GM12878 (cell line): ENCODE measurements at regions not wholly inside any gene's neighbourhood (a gene's known extent, or its start where the extent isn't known, plus 50 kb on each side); places are given as distances from the start of the nearest gene placed in this dataset.

Source experiments
- BCLAF1 ChIP-seq: fragments of 450-650 bp; IDR thresholded peaks from 2 replicates; pipeline ENCODE4 v1.6.1; 2017; ENCODE audit warnings: antibody characterized with exemption, mild to moderate bottlenecking, moderate library complexity
- EP300 ChIP-seq, 2 experiments: fragments of 150-350 bp in 1 of 2; IDR thresholded peaks; 2 replicates each; pipeline ENCODE4 v1.6.1; 2011 to 2012; ENCODE audit warnings: low read depth in 2 of 2, low read length in 2 of 2, borderline replicate concordance in 1 of 2, improper control_type of control experiment in 1 of 2, inconsistent platforms in 1 of 2; ENCODE audit not compliant: control insufficient read depth in 1 of 2
- LARP7 ChIP-seq: fragments of 450-650 bp; IDR thresholded peaks from 2 replicates; pipeline ENCODE4 v1.6.1; 2017; ENCODE audit warnings: mild to moderate bottlenecking
- NFIC ChIP-seq: IDR thresholded peaks from 2 replicates; pipeline ENCODE4 v1.6.1; 2012; ENCODE audit warnings: low read depth, mild to moderate bottlenecking, inconsistent platforms, low read length, moderate library complexity
- RAD51 ChIP-seq: fragments of 450-650 bp; IDR thresholded peaks from 2 replicates; pipeline ENCODE4 v1.6.1; 2016; ENCODE audit warnings: moderate library complexity, mild to moderate bottlenecking, inconsistent platforms
- RBBP5 ChIP-seq: fragments of 200-600 bp; sonication (generic); conservative IDR thresholded peaks from 2 replicates; pipeline ENCODE4 v1.6.1; 2016
- TAF1 ChIP-seq: IDR thresholded peaks from 2 replicates; pipeline ENCODE4 v1.6.1; 2011; ENCODE audit warnings: mild to moderate bottlenecking, low read depth, low read length, borderline replicate concordance
- TARDBP ChIP-seq: IDR thresholded peaks from 2 replicates; pipeline ENCODE4 v1.6.1; 2016; ENCODE audit warnings: borderline replicate concordance
- YBX1 ChIP-seq: fragments of 450-650 bp; IDR thresholded peaks from 2 replicates; pipeline ENCODE4 v1.6.1; 2016; ENCODE audit warnings: antibody characterized with exemption

GRCh38 chr16:52149003-52149402 is 397.9 kb downstream of the TOX3 start:
- TF ChIP-seq TAF1, result no peak
- no peak for TF ChIP-seq RBBP5
- no peak for TF ChIP-seq NFIC
- TF ChIP-seq RAD51, result no peak
- TF ChIP-seq EP300 (IDR thresholded peaks at IDR 0.05; ENCODE audit: borderline replicate concordance in 1 of 2, control insufficient read depth in 1 of 2, low read depth in 2 of 2, low read length in 2 of 2), result no peak
- no peak for TF ChIP-seq LARP7
- TF ChIP-seq YBX1, result no peak
- TF ChIP-seq BCLAF1, result no peak
- no peak for TF ChIP-seq TARDBP
